ENCODE measurements at regions not wholly inside any gene's neighbourhood (a gene's known extent, or its start where the extent isn't known, plus 50 kb on each side); places are given as distances from the start of the nearest gene placed in this dataset.

- no TSS peak for BruUV-seq (replicated peaks)
- Histone ChIP-seq H3K9me2 (ENCODE audit: insufficient read depth) (no peaks in the 10 kb centered on the region), H3K79me2 (ENCODE audit: insufficient read depth, low read length) (peaks cover 3% of the 10 kb centered on the region; the same call in 1 of the 2 replicates), H4K20me1 (ENCODE audit: insufficient read depth) (no peaks in the 10 kb centered on the region), H3K27me3 (ENCODE audit: insufficient read depth, low read length) (no peaks in the 10 kb centered on the region), H2AFZ (ENCODE audit: low read depth, low read length, poor library complexity, severe bottlenecking) (no peak overlapping the region), H3K4me1 (ENCODE audit: control insufficient read depth in 1 of 2, insufficient read depth in 2 of 2, low read length in 2 of 2) (peaks cover 20 to 41% of the 10 kb centered on the region in 2 experiments), H3K4me3 (replicated peaks in 1 of 2; ENCODE audit: low read depth in 1 of 2, low read length in 2 of 2) (no peak overlapping the region), H3K36me3 (ENCODE audit: control insufficient read depth in 1 of 2, insufficient read depth in 2 of 2, low read length in 2 of 2) (peaks cover 0 to 9% of the 10 kb centered on the region in 2 experiments; a peak in 1 of 4 replicates), H3K27ac (ENCODE audit: low read depth, low read length) (no peak overlapping the region), H3K4me2 (ENCODE audit: low read length) (no peak overlapping the region), H3K9ac (ENCODE audit: low read length) (no peak overlapping the region), H3K9me3 (ENCODE audit: control insufficient read depth in 1 of 2, insufficient read depth in 1 of 2, low read depth in 1 of 2, low read length in 2 of 2) (0 out of 4 replicates have a peak, but pooled peaks cover 0 to 3% of the 10 kb centered on the region in 2 experiments)
- intact Hi-C loops (cut with micrococcal nuclease): loop anchor here (5.0 kb wide), 1 partner anchor 1394 kb away; no protein-coding TSS in a partner anchor
- ChIA-PET CTCF (no interaction called here), POLR2A (no interaction called here), RAD21 (ENCODE audit: low non-redundant PET in 1 of 2, low total read pairs in 2 of 2, uncharacterized antibody in 2 of 2, unreplicated experiment in 2 of 2) (no interaction called here)
- no peak for TF ChIP-seq FOSL1 (IDR thresholded peaks at IDR 0.05; ENCODE audit: low read depth)
- no peak for TF ChIP-seq ATF3 (IDR thresholded peaks at IDR 0.05)
- TF ChIP-seq ELF1 (IDR thresholded peaks at IDR 0.05; ENCODE audit: borderline replicate concordance, low read depth): no peak
- no peak for TF ChIP-seq EZH2phosphoT487 (IDR thresholded peaks at IDR 0.05; ENCODE audit: borderline replicate concordance)
- TF ChIP-seq SP1 (IDR thresholded peaks at IDR 0.05; ENCODE audit: low read depth): no peak
- TF ChIP-seq TCF7L2 (IDR thresholded peaks at IDR 0.05; ENCODE audit: borderline replicate concordance, extremely low read depth, insufficient read depth, insufficient read length): no peak
- no peak for TF ChIP-seq ZNF274 (IDR thresholded peaks at IDR 0.05; ENCODE audit: low read depth, low read length)
- no peak for TF ChIP-seq ZFX (IDR thresholded peaks at IDR 0.05)
- TF ChIP-seq YY1 (IDR thresholded peaks at IDR 0.05; ENCODE audit: extremely low read depth, insufficient replicate concordance, low read depth, low read length): no peak
- no peak for TF ChIP-seq EZH2 (IDR thresholded peaks at IDR 0.05)
- TF ChIP-seq JUND (IDR thresholded peaks at IDR 0.05): no peak
- TF ChIP-seq EGR1 (IDR thresholded peaks at IDR 0.05; ENCODE audit: low read depth): no peak
- TF ChIP-seq CTCF (IDR thresholded peaks at IDR 0.05 in 2 of 3, conservative IDR thresholded peaks at IDR 0.05 in 1 of 3; ENCODE audit: borderline replicate concordance in 1 of 3, insufficient read depth in 1 of 3, low read depth in 2 of 3, low read length in 2 of 3): no peak
- TF ChIP-seq POLR2A (IDR thresholded peaks at IDR 0.05; ENCODE audit: borderline replicate concordance, extremely low read depth, insufficient read depth, insufficient read length): no peak
- TF ChIP-seq SIN3A (IDR thresholded peaks at IDR 0.05; ENCODE audit: low read depth): no peak
- TF ChIP-seq MAX (IDR thresholded peaks at IDR 0.05): no peak
- TF ChIP-seq CEBPB (IDR thresholded peaks at IDR 0.05; ENCODE audit: low read depth): no peak
- ATAC-seq (no peak), DNase-seq (ENCODE audit: low read depth, low spot score) (no peak)
These were observed 145.6 kb upstream of the SLC38A2 start for GRCh38 chr12:46518169-46518568.

Data from HCT116 (cell line).